Colonic mucosa (tissue), 4 donors: ENCODE measurements at regions not wholly inside any gene's neighbourhood (a gene's known extent, or its start where the extent isn't known, plus 50 kb on each side); places are given as distances from the start of the nearest gene placed in this dataset.

ENCODE experiments used
- DNase-seq: peaks from one replicate; pipeline ENCODE4 v3.0.0-alpha.2; 2020
- H3K27ac ChIP-seq: fragments of 200-600 bp; one replicate; pipeline ENCODE4 v1.8.0; 2021
- H3K27me3 ChIP-seq: fragments of 200-600 bp; one replicate; pipeline ENCODE4 v1.8.0; 2021
- H3K36me3 ChIP-seq: fragments of 200-600 bp; one replicate; pipeline ENCODE4 v1.8.0; 2021
- H3K4me1 ChIP-seq: fragments of 200-600 bp; one replicate; pipeline ENCODE4 v1.8.0; 2021; ENCODE audit warnings: mild to moderate bottlenecking
- H3K4me3 ChIP-seq: fragments of 200-600 bp; one replicate; pipeline ENCODE4 v1.8.0; 2021
- H3K9ac ChIP-seq, 2 donors: one replicate each; pipeline ENCODE4 v1.7.0; 2013; ENCODE audit warnings: control low read depth in 2 of 2, low read depth in 2 of 2, low read length in 2 of 2
- H3K9me3 ChIP-seq: fragments of 200-600 bp; one replicate; pipeline ENCODE4 v1.8.0; 2021
- intact Hi-C: fragments of 100-400 bp; cut with DNase I; formaldehyde crosslinking; loops from one replicate; pipeline ENCODE4 v1.14.1; 2022
- TF ChIP-seq, protein P1 (sequence below): fragments of 200-600 bp; IDR thresholded peaks from one replicate; pipeline ENCODE4 v1.8.0; 2022; ENCODE audit warnings: antibody characterized with exemption, mild to moderate bottlenecking
- donor health status: healthy.
- donor health status: DM: no; HTN: no; CAD: no.
- donor health status: DM: no; HTN: no; CAD: no.

DNA sequence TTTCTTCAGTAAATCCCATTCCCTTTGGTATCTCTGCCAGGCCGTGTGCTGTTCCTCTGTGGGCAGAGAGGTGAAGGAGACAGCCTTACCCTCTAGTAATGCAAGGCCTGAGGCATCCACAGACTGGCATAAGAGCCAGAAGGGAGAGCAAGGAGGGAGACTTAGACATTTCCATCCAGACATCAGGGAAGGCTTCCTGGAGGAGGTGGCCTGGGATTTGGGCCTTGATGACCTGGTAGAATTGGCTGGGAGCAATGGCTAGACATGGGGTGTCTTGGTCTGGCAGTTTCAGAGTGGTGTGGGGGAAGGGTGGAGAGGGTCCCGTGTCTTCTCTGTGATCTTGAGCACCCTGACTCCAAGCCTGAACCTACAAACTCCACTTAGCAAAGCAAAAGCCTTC is 81.8 kb downstream of the RHOB start:
- no peak overlapping the region for H3K9ac ChIP-seq
- no peak overlapping the region for H3K27ac ChIP-seq
- intact Hi-C loops, result no loop called here
- H3K4me3 ChIP-seq, result no peak overlapping the region
- TF ChIP-seq, protein P1, sequence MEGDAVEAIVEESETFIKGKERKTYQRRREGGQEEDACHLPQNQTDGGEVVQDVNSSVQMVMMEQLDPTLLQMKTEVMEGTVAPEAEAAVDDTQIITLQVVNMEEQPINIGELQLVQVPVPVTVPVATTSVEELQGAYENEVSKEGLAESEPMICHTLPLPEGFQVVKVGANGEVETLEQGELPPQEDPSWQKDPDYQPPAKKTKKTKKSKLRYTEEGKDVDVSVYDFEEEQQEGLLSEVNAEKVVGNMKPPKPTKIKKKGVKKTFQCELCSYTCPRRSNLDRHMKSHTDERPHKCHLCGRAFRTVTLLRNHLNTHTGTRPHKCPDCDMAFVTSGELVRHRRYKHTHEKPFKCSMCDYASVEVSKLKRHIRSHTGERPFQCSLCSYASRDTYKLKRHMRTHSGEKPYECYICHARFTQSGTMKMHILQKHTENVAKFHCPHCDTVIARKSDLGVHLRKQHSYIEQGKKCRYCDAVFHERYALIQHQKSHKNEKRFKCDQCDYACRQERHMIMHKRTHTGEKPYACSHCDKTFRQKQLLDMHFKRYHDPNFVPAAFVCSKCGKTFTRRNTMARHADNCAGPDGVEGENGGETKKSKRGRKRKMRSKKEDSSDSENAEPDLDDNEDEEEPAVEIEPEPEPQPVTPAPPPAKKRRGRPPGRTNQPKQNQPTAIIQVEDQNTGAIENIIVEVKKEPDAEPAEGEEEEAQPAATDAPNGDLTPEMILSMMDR, result no peak
- H3K9me3 ChIP-seq, result no peaks in the 10 kb centered on the region
- no peaks in the 10 kb centered on the region for H3K27me3 ChIP-seq
- no peaks in the 10 kb centered on the region for H3K36me3 ChIP-seq
- H3K4me1 ChIP-seq, result no peaks in the 10 kb centered on the region
- no peak for DNase-seq

DNA sequence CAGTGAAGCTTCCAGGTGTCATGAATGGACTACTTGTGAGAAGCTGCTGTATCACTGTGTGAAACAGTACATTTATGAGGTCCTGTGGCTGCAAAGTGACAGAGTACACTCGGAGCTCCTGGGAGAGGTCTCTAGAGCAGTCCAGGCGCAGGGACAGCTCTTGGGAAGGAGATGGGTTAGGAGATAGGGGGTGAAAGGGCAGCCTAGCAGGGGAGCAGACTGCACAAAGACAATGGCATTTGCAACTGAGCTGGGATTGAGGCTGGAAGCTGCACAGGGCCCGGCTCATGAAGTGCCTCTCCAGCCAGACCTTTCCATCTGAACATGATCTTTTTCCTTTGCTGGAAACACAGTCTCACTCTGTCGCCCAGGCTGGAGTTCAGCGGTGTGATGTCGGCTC is 83.6 kb downstream of the RHOB start:
- intact Hi-C loops, result no loop called here
- Histone ChIP-seq H3K4me3 (no peak overlapping the region), H3K27ac (no peak overlapping the region), H3K27me3 (no peaks in the 10 kb centered on the region), H3K9me3 (no peaks in the 10 kb centered on the region), H3K36me3 (no peaks in the 10 kb centered on the region), H3K9ac (no peak overlapping the region), H3K4me1 (no peaks in the 10 kb centered on the region)
- TF ChIP-seq, protein P1, result no peak
- DNase-seq, result no peak

DNA sequence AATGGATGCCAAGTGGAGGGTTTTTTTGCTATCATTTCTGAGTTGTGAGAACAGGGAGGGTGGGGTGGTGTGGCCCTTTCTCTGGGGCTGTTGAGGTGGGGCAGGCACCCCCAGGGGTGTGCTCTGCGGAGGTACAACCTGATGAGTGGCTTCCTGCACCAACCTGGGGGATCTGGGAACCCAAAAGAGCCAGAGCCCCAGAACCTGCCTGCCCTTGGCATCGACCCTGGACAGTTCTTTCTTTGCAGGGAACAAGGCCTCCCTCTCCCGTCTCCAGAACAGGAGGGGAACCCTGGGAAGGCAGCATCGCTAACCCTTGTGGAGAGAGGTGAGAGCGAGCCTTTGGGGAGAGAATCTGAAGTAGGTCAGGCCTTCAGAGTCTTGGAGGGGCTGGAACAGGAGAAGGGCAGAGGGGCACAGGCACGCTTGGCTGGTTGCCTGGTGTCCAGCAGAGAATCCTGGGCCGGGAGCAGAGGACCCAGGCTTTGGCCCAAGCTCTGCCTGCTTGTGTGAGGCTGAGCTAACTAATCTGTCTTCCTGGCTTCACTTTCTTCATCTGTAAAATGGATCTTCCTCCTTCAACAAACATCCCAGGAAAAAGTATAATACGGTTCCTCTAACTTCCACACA is 84.9 kb downstream of the RHOB start:
- Histone ChIP-seq H3K9ac (no peak overlapping the region), H3K9me3 (no peaks in the 10 kb centered on the region), H3K4me3 (no peak overlapping the region), H3K27me3 (no peaks in the 10 kb centered on the region), H3K4me1 (no peaks in the 10 kb centered on the region), H3K27ac (no peak overlapping the region), H3K36me3 (no peaks in the 10 kb centered on the region)
- TF ChIP-seq, protein P1, result no peak
- intact Hi-C loops, result no loop called here
- no peak for DNase-seq

DNA sequence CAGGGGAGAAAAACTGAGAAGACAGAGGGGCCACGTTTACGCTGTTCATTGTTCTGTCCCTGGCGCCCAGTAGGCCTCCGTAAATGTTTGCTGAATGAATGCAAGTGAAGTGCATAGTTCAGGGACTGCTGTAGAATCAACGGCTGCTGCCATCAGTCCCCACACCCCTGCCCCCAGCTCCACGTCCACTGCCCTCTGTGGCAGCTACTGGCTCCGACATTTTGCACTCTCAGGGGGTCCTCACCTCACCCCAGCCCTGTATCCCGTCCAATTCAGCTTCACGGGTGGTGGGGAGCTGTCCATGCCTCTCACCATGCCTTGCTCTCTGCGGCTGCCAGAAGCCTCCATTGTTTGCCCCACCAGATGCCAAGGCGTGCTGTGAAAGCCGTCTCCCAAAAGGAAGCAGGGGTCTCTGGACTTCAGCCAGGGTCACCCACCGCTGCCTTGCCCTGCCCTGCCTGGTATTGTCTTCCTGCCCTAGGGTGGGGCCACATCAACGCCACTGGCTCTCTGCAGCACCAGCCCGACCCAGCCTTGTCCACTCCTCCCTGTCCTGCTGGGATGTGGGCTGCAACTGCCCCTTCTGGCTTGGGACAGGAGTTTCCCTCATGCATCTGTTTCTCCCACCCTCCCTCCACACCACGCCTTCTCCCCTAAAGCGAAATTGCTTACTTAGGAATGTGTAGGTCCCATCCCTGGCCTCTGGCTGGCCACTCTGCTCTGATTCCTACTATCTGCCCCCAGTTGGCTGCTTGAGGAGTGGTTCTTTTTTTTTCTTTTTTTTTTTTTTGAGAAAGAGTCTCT is 86.0 kb downstream of the RHOB start:
- Histone ChIP-seq H3K36me3 (no peaks in the 10 kb centered on the region), H3K27me3 (no peaks in the 10 kb centered on the region), H3K27ac (no peak overlapping the region), H3K9me3 (no peaks in the 10 kb centered on the region), H3K9ac (no peak overlapping the region), H3K4me3 (no peak overlapping the region), H3K4me1 (no peaks in the 10 kb centered on the region)
- intact Hi-C loops, result no loop called here
- no peak for DNase-seq
- TF ChIP-seq, protein P1, result no peak

DNA sequence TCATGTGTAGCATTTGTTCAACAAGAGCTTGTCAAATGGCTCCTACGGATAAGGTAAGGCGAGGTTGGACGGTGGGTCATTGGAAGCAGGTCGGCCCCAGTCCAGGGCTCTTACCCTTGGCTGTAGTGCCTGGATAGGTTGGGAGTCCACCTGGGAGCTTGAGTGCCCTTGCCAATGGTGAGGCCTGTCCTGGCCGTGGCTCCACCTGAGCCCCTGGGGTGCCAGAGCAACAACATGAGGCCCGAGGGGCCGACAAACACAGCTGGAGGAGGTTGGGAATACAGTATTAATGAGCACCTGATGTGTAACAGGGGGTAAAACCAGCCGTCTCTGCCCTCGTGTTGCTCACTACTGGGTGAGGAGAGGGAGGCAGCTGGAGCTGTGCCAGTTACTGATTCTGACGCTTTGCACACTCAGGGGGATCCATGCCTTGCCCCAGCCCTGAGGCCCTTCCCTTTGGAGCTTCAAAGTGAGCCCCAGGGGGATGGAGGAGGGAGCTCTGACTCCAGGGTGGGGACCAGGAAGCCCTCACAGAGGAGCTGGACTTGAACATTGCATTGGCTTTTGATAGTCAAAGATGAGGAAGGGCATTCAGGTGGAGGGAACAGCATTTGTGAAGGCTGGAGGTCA is 87.2 kb downstream of the RHOB start:
- Histone ChIP-seq H3K4me3 (no peak overlapping the region), H3K36me3 (no peaks in the 10 kb centered on the region), H3K4me1 (no peaks in the 10 kb centered on the region), H3K27ac (no peak overlapping the region), H3K9ac (no peak overlapping the region), H3K9me3 (no peaks in the 10 kb centered on the region), H3K27me3 (no peaks in the 10 kb centered on the region)
- DNase-seq, result no peak
- intact Hi-C loops, result no loop called here
- TF ChIP-seq, protein P1, result no peak
